GM18508 (cell line): ENCODE measurements at regions not wholly inside any gene's neighbourhood (a gene's known extent, or its start where the extent isn't known, plus 50 kb on each side); places are given as distances from the start of the nearest gene placed in this dataset.

Experiments used
- ATAC-seq: cut with Tn5 transposase; IDR thresholded peaks from one replicate; pipeline ENCODE4 v1.9.1; 2021; ENCODE audit warnings: moderate number of reproducible peaks; ENCODE audit not compliant: insufficient read depth, unreplicated experiment

DNA sequence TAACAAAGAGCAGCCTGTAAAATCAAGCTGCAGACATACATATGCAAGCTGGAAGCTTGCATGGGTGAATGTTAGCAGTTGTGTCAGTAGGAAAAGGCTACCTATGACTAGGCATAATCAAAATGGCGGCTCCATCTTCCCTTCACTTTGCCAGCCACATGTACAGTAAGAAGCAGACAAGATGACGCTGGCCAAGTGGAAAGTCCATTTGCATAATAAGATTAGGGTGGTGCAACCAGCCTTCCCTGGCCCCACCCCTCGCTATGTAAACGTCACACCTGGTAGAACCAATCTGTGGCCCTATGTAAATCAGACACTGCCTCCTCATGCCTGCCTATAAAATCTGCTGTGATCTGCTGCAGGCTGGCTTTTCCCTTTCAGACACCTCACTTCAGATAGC lies 171.9 kb upstream of the USP25 start:
- no peak for ATAC-seq

DNA sequence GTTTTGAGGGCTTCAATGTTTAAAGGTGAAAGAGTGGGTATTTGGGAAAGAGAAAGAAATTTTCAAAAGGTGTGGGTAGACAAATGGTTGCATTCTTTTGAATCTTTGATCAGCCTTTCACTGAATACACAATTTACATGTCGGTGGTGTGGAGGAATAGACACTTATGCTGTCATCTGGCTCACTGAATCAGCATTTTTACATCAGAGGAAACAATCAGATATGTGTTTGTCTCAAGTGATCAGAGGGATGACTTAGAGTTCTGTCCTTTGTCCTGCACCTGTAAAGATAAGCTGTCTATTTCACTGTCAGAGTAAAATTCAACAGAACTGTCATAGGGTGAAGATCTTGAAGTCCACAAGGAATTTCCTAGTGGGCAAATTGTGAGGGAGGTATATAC lies 170.9 kb upstream of the USP25 start:
- no peak for ATAC-seq

- ATAC-seq: no peak
These were observed 170.1 kb upstream of the USP25 start for GRCh38 chr21:15559660-15560059.

DNA sequence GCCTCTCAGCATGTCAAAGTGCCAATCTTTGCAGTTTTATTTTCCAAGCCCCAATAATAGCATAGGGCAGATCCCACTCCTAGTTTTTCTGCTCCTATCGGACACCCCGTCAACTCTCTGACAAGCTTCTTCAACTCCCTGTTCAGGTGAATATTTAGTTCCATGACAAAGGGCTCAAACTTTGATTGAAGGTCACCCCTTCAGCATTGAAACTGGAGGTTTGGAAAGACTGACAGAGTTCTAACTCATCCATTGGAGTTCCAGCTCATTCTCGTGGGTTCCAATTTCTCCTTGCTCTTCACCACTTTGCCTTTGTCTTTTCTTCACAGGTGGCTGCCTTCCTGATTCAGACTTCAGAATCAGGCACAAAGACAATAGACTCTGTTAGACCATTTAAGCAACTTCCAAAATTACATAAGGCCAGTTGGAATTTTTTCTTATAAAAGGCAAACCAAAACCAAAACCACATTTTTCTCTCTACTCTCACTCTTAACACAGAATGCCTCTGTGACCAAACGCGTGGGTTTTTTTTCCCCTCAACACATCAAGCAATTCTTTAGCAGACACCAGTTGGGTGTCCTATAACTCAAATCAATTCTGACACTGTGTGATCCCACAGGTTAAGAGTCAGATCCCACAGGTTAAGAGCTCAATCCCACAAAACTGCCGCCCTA lies 169.3 kb upstream of the USP25 start:
- no peak for ATAC-seq

DNA sequence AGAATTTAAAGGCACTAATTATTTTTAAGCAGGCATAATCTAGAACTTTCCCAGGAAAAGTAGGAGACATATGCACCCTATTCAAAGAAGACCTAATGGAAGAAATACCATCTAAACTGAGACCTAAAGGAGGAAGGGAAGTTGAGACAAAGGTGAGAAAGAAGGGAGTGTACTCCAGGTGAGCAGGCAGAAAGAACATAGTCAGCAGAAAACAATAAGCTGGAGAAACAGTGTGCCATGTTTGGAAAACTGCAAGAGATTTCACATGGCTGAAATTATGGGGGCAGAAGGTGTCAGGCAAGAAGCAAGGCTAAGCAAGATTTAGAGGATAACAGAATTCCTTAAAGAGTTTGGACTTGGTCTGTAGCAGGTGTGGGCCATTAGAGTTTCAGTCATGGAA lies 167.0 kb upstream of the USP25 start:
- ATAC-seq: no peak

- no peak for ATAC-seq
These were observed 164.9 kb upstream of the USP25 start for GRCh38 chr21:15564907-15565306.

- no peak for ATAC-seq
These were observed 163.1 kb upstream of the USP25 start for GRCh38 chr21:15566703-15567102.

- no peak for ATAC-seq
These were observed 162.6 kb upstream of the USP25 start for GRCh38 chr21:15567191-15567590.

DNA sequence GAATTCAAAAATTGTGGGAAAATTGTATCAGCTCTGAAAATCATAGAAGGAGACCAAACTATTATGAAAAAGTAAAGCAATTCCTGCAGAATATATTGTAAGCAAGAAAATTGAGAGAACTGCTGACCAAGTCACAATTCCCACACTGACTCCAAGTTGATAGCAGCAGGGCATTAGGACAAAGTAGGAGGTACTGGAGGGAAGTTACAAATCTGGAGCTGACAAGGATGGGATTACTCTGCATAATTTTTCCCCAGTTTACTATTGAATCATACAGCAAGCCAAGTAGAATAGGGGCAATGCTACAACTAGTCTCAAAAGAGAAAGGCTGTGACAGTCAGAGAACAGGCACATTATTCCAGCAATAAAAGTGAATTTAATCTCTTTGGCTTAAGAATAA lies 161.3 kb upstream of the USP25 start:
- ATAC-seq: no peak

- no peak for ATAC-seq
These were observed 142.9 kb upstream of the USP25 start for GRCh38 chr21:15586752-15587427.

GRCh38 chr21:15592271-15592860 lies 137.4 kb upstream of the USP25 start:
- ATAC-seq: no peak

GRCh38 chr21:15592957-15593356 lies 136.8 kb upstream of the USP25 start:
- no peak for ATAC-seq

DNA sequence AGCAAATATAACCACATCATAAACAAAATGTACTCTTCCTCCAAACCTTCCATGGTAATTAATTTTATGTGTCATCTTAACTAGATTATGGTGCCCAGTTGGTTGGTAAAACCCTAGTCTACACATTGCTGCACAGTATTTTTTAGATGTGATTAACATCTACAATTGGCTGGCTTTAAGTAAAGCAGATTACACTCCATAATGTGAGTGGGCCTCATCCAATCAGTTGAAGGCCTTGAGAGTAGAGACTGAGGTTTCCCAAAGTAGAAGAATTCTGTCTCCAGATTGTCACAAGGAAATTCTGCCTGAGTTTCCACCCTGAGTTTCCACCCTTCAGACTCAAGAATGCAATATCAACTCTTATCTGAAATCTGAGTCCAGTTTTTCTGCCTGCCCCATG lies 128.4 kb upstream of the USP25 start:
- ATAC-seq: no peak

DNA sequence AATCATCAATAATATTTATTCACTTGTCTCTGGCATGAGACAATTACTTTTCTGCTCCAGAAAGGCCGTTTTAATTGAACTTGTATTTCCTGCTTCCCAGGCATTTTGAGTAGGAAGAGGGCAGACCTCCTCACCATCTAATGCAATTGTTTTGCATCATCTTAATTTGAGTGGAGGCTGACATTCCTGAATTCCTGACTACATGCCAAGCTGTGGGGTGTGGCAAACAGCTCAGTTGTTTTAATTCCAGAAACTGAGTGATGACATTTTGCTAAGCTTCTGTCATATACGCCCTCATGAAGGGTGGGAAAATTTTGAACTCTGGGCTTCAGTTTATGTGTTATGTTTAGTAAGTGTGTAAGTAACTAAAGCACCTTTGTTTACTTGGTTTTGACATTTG lies 125.4 kb upstream of the USP25 start:
- no peak for ATAC-seq

- no peak for ATAC-seq
These were observed 115.0 kb upstream of the USP25 start for GRCh38 chr21:15614766-15615165.

- ATAC-seq: no peak
These were observed 112.8 kb upstream of the USP25 start for GRCh38 chr21:15616864-15617574.

- no peak for ATAC-seq
These were observed 111.8 kb upstream of the USP25 start for GRCh38 chr21:15617964-15618363.

DNA sequence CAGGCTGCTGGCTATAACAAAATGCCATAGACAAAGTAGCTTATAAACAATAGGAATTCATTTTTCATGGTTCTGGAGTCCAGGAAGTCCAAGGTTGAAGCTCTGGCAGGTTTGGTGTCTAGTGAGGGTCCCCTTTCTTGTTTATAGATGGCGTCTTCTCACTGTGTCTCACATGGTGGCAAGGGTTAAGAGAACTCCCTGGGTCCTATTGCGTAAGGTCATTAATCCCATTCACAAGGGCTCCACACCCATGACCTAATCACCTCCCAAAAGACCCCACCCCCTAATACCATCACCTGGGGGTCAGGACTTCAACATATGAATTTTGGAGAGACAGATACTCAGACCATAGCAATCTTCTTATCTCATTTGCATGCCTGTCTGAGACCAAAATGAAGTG lies 108.9 kb upstream of the USP25 start:
- ATAC-seq: no peak

DNA sequence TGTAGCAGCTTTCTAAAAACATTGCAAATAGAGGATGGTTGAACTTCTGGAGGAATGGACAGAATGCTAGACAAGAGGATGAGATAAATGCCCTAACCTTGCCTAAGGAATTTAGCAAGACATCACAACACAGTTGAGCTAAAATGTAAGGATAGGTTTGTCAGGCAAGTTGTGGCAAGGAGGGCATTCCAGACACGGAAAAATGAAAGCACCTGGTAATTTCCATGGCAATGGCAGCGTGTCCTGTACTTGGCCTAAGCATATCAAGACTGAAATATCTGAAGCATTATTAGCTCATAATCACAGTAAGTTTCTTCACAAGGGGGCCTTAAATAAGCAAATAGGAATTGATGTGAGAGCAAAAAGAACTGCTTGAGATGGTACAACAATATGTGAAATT lies 105.1 kb upstream of the USP25 start:
- ATAC-seq: no peak

- ATAC-seq: no peak
These were observed 104.4 kb upstream of the USP25 start for GRCh38 chr21:15625363-15625762.

DNA sequence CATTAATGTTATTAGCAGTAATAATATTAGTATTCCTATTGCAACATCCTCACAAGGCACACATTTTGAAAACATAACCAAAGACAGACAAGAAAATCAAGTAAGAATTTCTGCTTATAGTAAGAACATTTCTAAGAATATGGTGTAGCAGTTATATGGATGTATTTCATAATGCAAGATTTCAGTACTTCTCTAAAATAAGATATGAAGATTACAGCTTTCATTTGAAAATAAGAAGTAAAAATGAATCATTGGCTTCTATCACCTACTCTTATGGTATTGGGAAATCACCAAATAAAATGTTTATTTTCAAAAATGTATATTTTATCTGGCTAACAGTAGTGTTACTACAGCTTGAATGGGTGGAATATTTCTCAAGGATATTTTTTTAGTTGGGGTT lies 103.8 kb upstream of the USP25 start:
- ATAC-seq: no peak
